ENCODE measurements at regions not wholly inside any gene's neighbourhood (a gene's known extent, or its start where the extent isn't known, plus 50 kb on each side); places are given as distances from the start of the nearest gene placed in this dataset.

GRCh38 chr17:69810326-69810965 lies 264.6 kb upstream of the KCNJ16 start:
- DNase-seq (ENCODE audit: extremely low read depth in 1 of 11, low read depth in 9 of 11, low spot score in 4 of 11), result no peak

DNA sequence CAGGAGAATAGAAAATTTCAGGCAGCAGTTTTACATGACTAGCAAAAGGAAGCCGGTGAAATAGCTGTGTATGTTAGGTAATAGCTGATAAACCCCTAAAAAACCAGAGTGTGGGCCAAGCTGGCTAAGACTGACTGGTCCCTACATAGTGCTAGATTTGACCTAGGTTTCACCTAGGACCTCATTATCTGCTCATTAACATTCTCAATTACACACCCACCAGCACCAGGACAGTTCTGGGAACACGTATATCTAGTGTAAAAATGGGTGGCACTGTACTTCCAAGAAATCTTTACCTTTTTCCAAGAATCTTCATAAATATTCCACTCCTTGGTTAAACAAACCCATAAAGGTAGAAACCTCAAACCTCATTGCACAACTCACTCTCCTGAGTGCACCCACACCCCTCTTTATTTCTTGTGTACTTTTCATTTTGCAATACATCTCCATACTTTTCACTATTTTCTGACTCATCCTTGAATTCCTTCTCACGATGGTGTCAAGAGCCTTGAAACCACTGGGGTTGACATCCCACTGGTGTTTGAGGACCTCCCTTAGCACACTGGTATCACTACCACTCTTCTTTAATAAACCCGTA lies 262.7 kb upstream of the KCNJ16 start:
- no peak for DNase-seq (ENCODE audit: extremely low read depth in 1 of 11, low read depth in 9 of 11, low spot score in 4 of 11)

DNA sequence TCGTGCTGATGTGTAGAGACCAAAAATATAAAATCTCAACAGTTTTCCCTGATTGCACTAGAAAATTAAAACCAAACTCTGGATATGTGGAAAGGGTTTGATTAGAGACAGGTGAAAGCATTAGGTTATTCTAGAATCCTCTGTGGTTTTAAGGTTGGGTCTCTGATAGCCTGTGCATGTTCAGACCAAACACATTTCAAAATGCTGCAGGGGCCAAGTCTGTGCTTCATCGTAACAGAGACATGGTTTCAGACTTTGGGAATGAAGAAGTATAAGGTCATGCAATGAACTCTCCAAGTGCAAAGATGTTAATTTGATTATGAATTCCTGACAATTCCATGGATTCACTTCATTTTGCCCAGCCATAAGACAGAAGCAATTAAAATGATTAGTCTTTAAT lies 261.0 kb upstream of the KCNJ16 start:
- no peak for DNase-seq (ENCODE audit: extremely low read depth in 1 of 11, low read depth in 9 of 11, low spot score in 4 of 11)

DNA sequence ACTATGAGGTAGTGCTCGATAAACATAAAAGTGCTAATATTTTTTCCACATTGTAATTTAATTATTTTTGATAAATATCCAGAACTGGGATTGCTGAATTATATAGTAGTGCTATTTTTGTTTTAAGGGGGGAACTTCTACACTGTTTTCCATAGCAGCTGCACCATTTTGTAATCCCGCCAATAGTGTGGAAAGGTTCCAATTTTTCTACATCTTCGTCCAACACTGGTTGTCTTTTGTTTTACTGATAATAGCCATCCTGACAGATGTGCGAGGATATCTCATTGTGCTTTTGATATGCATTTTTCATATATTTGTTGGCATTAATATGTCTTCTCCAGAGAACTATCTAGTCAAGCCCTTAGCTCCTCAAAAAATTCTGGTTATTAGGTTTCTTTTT lies 259.6 kb upstream of the KCNJ16 start:
- DNase-seq (ENCODE audit: extremely low read depth in 1 of 11, low read depth in 9 of 11, low spot score in 4 of 11), result no peak

DNA sequence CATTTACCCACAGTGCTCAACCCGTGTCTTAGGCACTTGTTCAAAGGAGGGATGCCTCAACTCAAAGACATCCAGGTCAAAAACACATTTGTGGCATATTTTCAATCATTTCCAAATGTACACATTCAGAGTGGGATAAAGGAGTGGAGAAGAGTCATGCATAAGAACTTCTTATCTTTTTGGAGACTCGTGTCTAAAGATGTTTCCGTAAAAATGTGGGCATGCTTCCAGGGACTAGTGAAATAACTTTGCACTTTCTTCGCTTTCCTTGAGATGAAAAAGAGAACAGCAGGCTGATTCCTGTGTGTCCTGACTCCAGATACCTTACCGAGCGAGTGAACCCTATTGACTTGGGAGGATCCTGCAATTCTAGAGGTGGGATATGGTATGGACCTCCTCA lies 256.6 kb upstream of the KCNJ16 start:
- no peak for DNase-seq (ENCODE audit: extremely low read depth in 1 of 11, low read depth in 9 of 11, low spot score in 4 of 11)

DNA sequence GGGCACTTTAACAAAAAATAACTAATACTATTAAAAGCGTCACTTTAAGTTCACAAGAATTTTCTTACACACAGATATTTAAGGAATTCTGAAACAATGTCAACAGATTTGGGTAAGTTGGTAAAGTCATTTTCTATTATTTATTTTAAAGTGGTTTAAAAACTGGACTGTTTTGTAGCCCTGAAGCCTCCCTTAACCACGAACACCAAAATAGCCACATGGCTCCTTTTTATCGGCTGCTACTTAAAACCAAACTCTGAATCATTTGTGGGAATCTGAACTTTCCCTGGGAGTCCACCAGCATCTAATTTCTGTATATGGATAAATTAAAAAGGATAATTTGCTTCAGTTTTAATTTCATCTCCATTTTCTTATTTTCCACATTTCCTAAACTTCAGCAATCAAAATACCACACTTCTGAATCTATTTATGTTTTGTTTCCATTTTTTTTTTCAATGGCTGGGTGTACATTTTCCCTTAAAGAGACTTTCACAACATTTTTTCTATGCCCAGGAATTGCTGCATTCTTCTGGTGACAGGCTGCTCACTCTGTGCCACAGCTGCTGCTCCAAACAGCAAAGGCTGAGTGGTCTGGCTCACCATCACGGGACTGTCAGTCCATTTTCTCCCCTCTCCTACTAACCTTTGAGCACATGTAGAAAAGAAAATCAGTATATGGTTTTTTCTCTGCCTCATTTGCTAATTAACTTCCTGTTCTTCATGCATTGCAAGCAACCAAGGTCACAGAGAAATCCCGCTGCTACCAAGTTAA lies 255.5 kb upstream of the KCNJ16 start:
- peak in 1 of 11 donors; percentile 24 for DNase-seq (ENCODE audit: extremely low read depth in 1 of 11, low read depth in 9 of 11, low spot score in 4 of 11)

GRCh38 chr17:69820876-69821473 lies 254.1 kb upstream of the KCNJ16 start:
- DNase-seq (ENCODE audit: extremely low read depth in 1 of 11, low read depth in 9 of 11, low spot score in 4 of 11), result no peak

- DNase-seq (ENCODE audit: extremely low read depth in 1 of 11, low read depth in 9 of 11, low spot score in 4 of 11), result no peak
Measured at GRCh38 chr17:69822314-69822875, 252.6 kb upstream of the KCNJ16 start.

GRCh38 chr17:69828087-69828486 lies 246.9 kb upstream of the KCNJ16 start:
- DNase-seq (ENCODE audit: extremely low read depth in 1 of 11, low read depth in 9 of 11, low spot score in 4 of 11), result peak in 1 of 11 donors; percentile 9

DNA sequence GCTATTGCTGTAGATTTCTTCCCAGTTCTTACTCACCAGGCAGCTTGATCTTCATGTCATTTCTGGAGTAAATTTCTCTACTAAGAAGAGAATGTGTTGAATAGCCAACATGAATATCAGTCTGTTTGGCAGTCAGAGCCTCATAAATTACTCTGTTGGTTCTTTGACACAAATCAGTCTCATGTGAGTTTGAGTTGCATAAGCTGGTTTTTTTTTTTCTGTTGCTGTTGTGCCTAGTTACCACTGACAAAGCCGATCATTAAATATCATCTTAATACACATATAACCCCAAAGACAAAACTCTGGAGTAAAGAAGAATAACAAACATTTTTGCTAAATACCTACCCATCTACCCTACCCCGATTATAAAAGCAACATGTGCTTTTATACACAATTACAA lies 240.5 kb upstream of the KCNJ16 start:
- no peak for DNase-seq (ENCODE audit: extremely low read depth in 1 of 11, low read depth in 9 of 11, low spot score in 4 of 11)

DNA sequence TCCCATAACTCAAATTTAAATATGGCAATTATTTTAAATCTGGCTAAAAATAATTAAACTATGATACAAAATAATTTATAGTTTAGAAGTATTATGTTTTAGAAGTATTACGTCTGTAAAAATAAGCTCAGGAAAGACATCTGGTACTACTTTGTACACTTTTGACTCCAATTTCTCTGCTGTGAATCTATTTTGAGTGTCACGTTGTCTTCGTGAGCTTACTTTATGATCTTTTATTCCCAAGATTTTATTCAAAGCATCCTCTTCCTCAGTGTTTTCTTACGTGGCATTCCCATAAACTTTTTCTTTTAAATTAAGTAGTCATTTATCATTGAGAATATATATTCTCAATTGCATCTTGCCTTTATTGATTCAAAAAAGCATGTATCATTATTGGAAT lies 223.3 kb upstream of the KCNJ16 start:
- no peak for DNase-seq (ENCODE audit: extremely low read depth in 1 of 11, low read depth in 9 of 11, low spot score in 4 of 11)

- peak in 1 of 11 donors; percentile 8 for DNase-seq (ENCODE audit: extremely low read depth in 1 of 11, low read depth in 9 of 11, low spot score in 4 of 11)
Measured at GRCh38 chr17:69853541-69854224, 221.3 kb upstream of the KCNJ16 start.

GRCh38 chr17:69854225-69854780 lies 220.7 kb upstream of the KCNJ16 start:
- DNase-seq (ENCODE audit: extremely low read depth in 1 of 11, low read depth in 9 of 11, low spot score in 4 of 11), result no peak

DNA sequence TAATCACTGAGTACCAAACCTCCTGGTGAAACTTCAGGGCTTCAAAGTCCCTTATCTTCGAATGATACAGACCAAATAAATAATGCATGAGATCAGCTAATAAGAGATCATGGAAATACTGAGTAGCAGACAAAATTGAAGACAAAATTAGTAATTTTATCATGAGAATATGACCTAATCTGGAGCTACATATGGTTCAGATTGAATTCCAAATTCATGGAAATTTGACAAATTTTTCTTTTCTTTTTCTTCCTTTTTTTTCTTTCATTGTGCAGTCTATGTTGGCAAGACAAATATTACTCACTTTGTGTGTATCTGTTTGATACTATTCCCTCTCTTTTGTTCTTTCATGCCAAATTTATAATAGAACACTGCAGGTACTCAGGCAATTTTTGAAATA lies 218.1 kb upstream of the KCNJ16 start:
- no peak for DNase-seq (ENCODE audit: extremely low read depth in 1 of 11, low read depth in 9 of 11, low spot score in 4 of 11)

DNA sequence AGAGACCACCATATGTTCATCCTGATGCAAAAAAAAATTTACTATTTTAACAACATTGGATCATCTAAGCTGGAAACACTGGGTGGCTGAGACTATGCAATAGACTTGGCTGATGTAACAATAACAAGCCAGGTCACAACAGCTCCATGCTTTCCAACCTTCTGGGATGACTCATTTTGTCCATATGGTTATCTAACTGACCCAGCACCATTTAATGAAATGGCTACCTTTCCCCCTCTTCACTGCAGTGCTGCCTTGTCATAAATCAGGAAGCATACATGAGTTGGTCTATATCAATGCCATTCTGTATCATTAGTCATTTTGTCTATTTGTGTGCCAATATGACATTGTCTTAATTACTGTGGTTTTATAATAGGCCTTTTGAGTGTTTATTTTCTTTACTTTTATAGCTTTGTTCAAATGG lies 217.6 kb upstream of the KCNJ16 start:
- no peak for DNase-seq (ENCODE audit: extremely low read depth in 1 of 11, low read depth in 9 of 11, low spot score in 4 of 11)

DNA sequence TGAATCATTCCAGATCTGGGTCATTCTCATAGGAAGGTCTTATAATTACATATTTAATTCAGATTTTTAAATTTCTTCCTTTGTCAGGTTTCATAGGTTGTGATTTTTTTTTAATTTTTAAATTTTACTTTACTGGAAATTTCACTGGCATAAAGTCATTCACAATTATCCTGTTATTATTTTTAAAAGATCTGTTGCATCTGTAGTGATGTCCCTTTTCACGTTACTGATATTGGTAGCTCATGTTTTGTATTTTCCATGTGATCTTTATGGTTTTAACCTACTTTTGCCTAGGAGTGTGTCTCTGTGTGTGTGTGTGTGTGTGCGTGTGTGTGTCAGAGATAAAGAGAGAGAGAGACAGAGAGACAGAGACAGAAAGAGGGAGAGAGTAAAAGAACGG lies 216.6 kb upstream of the KCNJ16 start:
- DNase-seq (ENCODE audit: extremely low read depth in 1 of 11, low read depth in 9 of 11, low spot score in 4 of 11), result no peak

DNA sequence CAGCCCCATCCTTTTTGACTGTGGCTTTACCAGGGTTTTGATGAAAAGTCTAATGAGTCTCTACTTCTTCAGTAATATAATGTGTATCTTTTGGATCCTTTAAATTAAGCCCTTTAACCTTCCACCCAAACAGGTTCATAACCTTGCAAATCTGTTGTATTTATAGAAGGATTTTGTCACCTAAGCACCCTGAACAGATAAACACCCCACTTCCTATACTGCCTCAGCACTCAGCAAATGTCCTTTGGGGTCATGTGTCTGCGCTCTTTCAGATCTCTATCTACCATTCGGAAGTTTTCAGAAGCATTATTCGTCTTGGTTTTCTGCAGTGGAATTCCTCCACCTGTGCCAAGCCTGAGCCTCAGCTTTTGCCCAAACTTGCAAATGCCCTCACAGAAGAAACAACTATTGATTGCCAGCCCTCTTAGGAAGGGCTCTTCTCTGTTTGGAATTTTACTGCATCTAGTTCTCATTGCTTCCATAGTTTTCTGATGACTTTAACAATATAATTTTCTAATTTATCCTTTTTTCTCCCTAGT lies 214.8 kb upstream of the KCNJ16 start:
- no peak for DNase-seq (ENCODE audit: extremely low read depth in 1 of 11, low read depth in 9 of 11, low spot score in 4 of 11)

DNA sequence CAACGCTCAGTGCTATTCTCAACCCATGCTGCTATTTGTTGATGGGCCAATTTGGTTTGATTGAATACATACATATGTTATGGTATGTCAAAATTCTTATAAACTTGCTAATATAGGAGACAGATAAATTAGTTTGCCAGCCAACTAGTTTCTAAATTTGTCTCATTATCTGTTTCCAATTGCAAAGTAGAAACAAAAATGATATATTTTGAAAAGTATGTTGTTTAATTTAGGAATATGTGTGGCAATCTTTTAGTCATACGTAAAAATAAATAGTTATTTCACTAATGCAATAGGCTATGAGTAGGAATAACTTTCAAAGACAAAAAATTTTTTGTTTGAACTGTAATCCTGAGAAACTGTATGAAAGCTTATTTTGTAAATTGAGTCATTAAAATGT lies 210.6 kb upstream of the KCNJ16 start:
- DNase-seq (ENCODE audit: extremely low read depth in 1 of 11, low read depth in 9 of 11, low spot score in 4 of 11), result no peak

GRCh38 chr17:69869667-69870066 lies 205.4 kb upstream of the KCNJ16 start:
- DNase-seq (ENCODE audit: extremely low read depth in 1 of 11, low read depth in 9 of 11, low spot score in 4 of 11), result no peak
